Fibroblast of skin of scalp (primary cell): ENCODE measurements at regions not wholly inside any gene's neighbourhood (a gene's known extent, or its start where the extent isn't known, plus 50 kb on each side); places are given as distances from the start of the nearest gene placed in this dataset.
"Not testable (repeated sequence)": the region's sequence is repeated elsewhere in the genome, so short reads cannot be mapped to it uniquely, and the experiment has no call there.

Source experiments
- DNase-seq: peaks from one replicate; pipeline ENCODE4 v3.0.0-alpha.2; 2013

DNA sequence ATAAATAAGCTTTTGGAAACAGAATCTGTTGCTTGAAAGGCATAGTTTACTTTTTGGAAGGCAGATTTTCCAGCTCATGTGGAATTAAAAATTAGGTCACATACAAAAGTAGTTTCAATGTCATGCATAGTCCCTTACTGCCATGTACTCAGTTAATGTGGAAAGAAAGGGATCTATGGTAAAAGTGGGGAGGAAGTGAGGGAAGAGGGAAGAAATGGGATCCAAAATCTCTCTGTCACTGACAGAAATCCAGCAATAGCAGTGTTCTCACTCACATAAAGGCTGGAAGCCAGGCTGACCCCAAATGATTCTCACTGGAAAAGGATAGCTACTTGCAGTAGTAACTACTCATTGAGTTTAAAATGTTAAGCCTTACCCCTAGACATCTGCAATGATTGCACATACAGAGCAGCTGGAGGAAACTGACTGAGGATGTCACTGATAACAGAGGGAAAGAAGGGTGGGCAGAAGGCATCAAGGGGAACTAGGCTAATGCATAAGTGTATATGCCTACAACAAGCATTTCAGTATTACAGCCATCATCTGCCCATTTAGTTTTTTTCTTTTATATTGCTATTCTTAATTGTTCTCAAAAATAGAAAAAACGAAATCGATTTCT is 445.6 kb downstream of the FAT4 start:
- no peak for DNase-seq

DNA sequence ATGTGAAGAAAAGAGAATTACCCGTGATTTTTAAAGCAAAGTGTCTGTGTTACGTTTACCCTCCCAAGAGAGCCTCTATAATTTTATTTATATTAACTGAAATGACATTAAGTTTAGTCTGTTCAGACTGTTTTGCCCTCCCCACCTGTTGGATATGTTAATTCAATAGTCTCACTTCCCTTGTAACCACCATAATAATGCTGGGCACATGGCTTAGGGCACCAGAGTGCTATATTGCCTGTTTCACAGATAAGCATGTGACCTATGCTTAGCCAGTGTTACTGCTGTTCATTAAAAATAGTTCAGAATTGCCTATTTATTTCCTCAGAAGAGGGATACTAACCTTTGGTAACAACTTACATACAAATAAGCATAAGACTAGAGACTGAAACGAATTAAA is 446.2 kb downstream of the FAT4 start:
- no peak for DNase-seq

DNA sequence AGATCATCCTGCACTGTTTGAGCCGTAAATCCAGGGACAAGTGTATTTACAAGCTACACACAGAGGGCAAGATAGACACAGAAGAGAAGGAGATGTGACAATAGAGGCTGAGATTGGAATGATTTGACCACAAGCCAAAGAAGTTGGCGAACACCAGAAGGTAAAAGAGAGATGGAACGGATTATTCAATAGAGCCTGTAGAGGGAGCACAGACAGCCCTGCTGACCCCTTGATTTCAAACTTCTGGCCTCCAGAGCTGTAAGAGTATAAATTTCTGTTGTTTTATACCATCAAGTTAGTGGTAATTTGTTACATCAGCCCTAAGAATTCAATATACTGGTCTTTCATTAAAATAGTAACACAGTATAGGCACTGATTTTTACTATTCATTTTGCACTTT is 447.8 kb downstream of the FAT4 start:
- DNase-seq, result peak; percentile 12

DNA sequence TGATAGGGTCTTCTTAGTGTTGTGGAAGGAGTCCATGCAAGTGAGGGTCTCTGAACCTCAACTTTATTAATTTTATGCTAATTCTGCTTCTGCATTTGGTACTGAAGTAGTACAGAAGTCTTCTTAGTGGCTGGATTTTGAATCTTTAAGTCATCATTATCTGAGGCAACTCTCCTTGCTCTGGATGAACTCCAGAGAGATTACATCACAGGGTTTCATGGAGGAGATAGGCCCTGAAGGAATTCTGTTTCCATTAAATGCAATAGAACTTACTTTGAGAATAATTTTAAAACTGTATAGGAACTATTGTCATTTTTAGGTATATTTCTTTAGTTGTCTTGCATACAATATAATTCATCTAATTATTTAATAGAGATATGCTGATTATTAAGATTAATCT is 451.2 kb downstream of the FAT4 start:
- peak; percentile 29 for DNase-seq

DNA sequence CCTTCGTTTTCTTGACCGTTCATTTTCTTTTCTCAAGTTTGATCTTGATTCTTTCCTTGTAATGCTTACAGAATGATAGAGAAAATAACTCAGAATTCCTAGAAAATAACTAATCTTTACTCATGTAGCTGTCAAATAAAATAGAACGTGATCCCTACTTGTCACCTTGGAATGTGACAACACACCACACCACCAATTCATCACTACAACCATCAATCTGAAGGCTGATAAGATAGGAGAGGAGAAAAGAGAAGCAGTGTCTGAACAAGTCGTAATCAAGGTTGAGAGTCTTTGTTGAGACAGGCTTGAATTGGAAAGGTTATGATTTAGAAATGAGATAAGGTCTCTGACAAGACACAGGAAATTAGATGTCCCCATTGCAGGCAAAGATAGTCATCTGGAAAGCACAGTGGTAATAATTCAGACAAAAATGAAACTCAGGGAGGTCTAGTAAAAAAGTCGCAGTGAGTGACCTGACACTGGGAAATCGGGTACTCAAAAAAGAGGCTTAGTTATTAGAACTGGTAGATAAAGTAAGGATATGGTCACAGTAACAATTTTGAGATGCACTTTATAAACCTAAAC is 456.2 kb downstream of the FAT4 start:
- no peak for DNase-seq

DNA sequence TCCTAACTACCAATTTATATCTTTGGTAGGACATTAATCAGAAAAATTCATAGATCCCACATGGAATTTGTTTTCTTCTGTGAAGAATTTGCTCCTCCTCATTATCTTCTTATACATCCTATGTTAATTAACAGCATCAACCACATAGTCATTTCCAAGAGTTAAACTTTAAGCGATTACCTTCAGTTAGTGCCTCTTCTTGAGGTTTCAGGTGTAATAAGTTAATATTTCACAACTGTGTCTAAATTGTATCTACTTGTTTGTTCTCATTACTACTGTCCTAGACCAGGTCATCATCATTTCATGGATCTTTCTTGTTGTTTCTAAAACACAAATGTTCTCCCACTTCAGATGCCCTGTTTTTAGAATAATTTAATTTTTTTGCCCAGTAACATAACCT is 457.9 kb downstream of the FAT4 start:
- no peak for DNase-seq

DNA sequence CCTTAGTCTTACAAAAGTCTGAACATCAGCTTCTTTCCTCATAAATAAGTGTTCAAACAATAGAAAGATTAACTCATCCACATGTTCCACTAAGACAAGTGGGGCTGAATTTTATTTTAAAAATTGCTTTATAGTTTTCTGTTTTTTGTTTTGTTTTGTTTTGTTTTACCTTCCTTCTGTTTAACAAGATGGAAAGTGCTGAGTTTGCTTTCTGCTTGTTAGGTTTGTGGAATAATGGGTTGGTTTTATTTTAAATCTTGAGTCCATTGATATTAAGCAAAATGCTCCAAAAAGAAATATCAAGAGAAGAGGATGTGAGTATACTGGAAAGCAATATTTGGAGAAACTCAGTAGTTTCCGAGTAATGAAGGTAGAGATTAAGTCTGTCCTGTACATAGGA is 458.7 kb downstream of the FAT4 start:
- no peak for DNase-seq

DNA sequence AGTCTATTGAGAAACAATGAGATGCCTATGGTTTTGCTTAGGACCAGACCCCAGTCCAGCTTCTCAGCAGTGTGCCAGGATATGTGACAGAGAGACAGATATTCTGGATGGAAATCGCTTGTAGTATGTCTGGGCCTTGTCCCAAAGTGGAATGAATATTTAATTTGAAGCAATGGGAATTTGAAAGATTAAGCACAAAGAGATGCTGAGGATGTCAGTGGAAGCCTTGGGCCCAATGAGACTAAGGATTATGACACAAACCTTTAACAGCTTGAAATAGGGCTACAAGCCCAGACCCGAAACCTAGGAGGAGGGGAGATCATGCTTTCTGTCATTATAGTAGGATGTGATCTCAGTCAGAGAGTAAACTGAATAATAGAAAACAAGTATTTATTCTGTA is 459.2 kb downstream of the FAT4 start:
- no peak for DNase-seq

DNA sequence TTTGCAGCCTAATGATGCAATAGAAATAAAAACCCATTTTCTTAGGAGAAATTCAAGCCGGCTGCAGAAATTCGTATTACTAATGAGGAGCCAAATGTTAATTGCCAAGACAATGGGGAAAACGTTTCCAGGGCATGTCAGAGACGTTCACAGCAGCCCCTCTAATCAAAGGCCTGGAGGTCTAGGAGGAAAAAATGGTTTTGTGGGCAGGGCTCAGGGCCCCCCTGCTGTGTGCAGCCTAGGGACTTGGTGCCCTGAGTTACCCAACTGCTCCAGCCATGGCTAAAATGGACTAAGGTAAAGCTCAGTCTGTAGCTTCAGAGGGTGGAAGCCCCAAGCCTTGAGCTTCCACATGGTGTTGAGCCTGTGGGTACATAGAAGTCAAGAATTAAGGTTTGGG is 461.4 kb downstream of the FAT4 start:
- DNase-seq, result no peak

DNA sequence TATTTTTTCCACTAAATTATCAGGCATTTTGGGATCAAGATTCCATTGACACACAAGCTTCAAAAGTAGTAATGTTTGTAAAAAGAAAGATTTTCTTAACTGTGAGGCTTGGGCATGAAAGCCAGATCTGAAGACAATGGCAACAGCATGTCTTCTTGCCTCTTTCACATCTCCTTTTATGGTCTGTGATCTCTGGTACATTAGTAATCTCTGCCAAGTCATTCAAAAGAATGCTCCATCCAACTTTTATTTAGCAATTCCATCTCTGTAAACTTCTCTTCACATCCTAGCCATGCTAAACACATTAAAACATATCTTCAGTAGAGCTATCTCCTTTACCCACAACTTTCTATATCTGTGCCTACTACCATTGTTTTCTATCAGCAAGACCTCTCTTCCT is 465.4 kb downstream of the FAT4 start:
- peak; percentile 65 for DNase-seq

DNA sequence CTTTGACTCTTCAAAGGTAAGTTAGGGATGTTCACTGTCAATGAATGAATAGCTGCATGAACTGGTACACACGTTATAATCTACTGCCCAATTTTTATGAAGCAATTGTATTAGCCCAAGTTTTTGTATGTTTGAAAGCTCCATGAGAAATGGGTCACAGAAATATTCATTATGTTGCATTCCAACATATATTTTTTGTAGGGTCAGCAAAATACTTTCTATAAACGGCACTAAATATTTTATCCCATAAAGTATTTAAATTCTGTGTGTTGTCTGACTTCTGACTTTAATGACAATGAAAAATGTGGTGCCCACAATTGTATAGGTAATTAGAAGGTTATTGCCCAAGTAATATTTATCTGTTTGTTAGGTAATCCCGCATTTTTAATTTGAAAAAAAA is 466.0 kb downstream of the FAT4 start:
- DNase-seq, result no peak

DNA sequence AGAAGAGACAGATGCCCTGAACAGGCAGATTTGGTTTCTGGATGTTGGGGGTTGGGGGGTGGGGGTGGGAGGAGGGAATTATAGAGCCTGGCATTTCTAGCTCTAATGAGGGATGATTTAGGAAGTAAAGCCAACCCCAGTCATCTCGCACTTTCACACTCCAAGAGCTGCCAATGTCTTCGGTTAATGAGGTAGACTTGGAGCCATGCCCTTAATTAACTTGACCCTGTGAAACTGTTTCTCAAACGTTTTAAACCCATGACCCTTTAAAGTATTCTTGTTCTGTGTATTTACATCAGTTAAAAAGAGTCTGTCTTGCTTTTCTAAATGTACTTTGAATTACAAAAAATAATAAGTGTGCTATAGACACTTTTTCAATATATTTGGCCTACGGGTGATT is 466.9 kb downstream of the FAT4 start:
- no peak for DNase-seq

DNA sequence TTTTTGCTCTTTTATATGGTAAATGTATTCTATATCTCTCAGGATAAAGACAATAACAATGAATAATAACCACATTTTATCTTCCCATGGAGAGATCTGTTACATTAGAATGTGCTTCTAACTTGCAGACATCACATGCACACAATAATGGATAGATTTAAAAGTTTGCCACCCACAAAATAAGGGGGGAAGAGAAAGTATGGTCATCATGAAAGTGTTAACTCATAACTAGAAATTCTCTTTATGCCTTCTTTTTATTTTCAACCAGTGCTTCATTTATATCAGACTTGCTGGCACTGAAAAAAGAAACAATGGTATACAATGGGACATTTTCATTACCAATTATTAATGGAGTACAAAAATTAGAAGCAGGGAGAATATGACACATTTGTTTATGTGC is 470.0 kb downstream of the FAT4 start:
- no peak for DNase-seq

DNA sequence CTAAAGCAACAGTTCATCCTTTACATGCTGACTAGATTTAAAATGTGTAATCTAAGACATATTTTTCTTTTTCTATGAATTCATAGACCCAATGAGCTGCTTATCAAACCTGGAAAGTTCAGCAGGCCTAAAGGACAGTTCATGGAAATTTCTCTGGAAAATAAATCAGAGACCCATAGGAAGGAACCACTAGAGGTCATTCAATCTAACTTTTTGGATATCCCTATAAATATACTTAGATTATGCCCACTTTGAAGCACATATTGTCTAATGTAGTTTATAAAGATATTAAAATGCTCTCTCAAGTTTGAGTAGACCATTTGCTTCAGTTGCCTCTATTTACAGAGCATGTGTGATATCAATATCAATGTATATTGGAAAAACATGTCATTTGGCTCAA is 473.0 kb downstream of the FAT4 start:
- peak; percentile 7 for DNase-seq

DNA sequence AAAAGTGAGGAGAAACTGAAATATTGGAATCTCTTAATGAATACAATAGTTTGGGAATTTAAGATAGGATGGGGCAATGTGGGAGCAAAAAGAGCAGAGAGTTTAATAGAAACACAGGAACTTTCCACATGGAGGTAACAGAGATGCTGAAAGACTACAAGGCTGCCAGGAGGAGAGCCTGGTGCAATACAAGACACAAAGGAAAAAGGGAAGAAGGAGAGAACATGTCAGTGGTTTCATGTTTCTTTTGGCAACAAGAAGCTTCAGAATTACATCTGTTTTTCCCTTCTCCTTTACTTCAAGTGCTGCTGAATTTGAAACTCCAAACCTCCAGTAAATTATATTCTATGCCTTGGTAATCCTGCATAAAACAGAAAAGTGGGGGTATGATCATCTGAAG is 474.3 kb downstream of the FAT4 start:
- DNase-seq, result peak; percentile 1

DNA sequence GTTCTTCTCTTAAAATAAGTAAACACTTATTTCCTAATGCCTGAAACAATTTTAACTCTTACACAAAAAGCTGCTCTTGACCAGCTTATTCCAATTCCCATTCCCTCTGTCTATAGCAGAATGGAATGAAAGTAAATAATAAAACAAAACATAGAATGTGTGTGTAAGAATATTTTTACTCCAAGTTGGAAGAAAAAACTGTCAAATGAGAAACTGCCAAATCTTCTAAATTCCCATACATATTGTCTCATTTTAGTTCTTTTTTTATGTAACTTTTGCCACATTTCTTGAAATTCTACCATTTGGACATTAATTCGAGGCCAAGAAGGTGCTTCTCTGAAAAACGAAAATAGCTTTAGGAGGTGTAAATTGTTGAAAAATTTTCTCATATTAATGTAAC is 477.1 kb downstream of the FAT4 start:
- peak; percentile 35 for DNase-seq

DNA sequence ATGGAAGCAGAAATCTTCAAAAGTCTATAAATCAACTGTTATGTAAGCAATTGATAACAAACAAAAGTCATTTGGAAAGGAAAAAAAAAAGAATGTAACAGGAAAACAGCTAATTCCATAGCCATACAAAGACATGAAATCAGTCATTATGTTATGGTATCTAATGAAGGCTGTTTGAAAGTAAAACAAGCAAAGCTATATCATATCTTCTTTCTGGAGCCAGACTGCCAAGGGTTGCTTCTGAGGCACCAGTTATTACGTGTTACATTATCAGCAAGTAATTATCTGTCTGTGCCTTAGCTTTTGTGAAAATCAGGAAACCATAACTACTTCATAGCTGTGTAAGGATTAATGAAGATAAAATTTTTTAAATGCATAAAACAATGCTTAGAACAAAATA is 480.2 kb downstream of the FAT4 start:
- no peak for DNase-seq

DNA sequence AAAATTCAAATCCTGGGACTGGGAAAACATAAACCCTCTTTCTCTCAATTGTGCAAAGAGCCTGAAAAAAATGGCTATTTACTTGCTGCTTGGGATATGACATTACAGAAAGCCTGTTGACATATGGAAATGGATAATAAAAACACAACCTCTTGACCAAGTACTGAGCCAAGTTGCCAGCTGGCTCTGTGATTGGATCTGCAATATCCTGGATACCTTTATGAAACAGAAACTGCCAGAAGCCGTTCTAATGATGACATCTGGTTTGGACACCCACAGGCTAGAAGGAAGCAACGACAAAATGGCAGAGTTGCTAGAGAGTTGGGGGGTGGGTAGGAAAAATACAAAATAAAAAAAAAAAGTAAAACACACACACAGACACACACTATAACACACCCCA is 481.4 kb downstream of the FAT4 start:
- no peak for DNase-seq

DNA sequence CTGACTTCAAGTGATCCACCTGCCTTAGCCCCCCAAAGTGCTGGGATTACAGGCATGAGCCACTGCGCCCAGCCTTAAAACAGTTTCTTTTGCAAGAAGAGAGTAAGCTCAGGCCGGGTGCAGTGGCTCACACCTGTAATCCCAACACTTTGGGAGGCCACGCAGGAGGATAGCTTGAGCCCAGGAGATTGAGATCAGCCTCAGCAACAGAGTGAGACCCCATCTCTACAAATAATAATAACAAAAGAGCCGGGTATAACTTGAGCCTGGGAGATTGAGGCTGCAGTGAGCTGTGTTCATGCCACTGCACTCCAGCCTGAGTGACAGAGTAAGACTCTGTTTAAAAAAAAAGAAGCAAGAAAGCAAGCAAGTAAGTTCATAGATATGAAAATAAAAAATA is 482.9 kb downstream of the FAT4 start:
- not testable (repeated sequence) for DNase-seq

DNA sequence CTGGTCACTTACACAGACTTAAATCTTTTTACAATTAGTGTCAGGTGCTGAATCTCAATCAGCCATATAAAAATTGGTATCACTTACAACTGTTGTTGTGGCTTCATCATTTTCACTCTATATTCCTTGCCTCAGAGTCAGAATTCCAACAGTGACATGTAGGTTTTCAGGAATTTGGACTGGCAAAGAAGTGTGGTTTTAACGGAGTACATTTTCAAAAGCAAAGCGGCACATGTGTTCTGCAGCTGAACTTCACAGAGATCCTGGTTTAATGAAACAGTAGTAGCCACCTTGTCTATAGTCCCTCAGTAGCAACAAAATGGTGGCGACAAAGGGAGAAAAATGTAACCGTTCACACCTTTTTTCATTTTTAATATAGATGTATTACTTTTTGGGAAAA is 486.6 kb downstream of the FAT4 start:
- DNase-seq, result peak; percentile 36

DNA sequence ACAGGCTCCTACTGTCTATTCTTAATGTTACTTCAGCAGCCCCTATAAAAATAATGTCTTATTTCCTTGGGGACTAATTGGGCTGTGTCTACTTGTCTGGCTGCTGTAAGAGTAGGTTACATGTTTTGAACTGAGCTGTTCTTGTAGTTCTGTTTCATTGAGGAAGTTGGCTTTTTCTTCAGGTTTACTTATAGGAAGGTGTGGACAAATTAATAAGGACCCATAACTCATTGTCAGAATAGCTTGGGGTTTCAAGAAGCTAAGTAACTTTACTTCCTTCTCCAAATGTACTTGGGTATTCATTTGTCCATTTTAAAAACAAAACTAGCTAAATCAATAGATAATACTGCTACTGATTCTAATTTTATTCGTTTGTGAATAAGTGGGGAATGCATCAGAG is 487.2 kb downstream of the FAT4 start:
- DNase-seq, result no peak

DNA sequence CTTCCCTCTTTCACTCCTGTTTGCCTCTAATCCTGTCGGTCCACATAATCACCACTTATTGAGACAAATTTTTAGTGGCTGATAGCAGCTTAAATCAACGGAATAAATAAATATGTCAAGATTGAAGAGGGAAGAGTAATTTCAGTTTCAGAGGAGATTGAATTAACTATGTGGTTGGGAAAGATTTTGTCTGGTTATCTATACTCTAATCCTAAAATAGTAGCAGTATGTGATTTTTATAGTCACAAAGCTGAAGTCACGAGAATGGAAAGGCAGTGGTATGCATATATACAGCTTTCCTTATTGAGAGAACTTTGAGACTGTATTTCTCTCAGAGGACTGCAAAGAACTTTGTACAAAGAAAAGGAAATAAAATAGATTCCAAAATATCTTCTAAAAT is 493.3 kb downstream of the FAT4 start:
- DNase-seq, result no peak

DNA sequence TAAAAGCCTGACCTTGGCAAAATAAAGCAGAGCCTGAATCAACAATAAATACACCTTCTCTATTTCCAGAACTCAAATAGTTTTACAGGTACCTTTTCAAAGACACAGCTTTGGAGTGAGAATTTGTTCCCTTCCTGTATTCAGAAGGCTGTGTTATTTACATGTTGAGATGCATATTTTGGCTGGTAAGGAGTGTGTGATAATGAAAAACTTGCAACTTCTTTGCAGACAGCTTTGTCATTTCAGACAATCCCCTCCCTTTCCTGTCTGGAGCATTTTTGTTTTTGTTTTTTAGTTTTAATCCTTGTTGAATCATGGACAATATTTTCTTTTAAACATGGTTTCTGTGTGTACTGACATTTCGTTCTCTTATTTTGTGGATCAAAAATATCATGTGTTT is 493.8 kb downstream of the FAT4 start:
- DNase-seq, result no peak

DNA sequence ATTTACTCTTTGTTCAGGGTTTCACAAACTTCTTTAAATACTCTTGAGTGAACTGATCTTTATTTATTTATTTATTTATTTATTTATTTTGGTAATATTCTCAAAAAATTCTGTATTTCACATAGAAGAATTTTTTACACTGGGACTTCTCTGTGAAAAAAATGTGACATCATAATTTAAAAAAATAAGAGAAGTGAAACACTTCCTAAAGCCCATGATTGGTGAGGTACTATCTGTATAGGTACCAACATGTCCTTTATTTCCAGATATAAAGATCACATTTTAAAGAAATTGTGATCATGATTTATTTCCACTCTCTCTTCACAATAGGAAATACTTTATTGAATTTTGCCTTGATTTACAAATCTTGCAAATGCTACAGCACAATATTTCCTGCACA is 497.1 kb downstream of the FAT4 start:
- no peak for DNase-seq
